Kidney (tissue), 13 donors: ENCODE measurements at regions not wholly inside any gene's neighbourhood (a gene's known extent, or its start where the extent isn't known, plus 50 kb on each side); places are given as distances from the start of the nearest gene placed in this dataset.

ENCODE experiments used
- DNase-seq, 5 donors: peaks; one replicate each; pipeline ENCODE4 v3.0.0-alpha.2; 2013 to 2020
- FAIRE-seq: peaks from 2 replicates; lab custom pipeline; 2012; peaks lifted over from hg19 to GRCh38; lab: Jason Lieb, UNC
- H3K27ac ChIP-seq, 2 donors: one replicate each; pipeline ENCODE4 v1.7.0; 2013; ENCODE audit warnings: low read depth in 2 of 2, low read length in 2 of 2, inconsistent platforms in 1 of 2
- H3K27me3 ChIP-seq: one replicate; pipeline ENCODE4 v1.7.1; 2013; ENCODE audit warnings: low read length, inconsistent platforms; ENCODE audit not compliant: control insufficient read depth, insufficient read depth
- H3K36me3 ChIP-seq, 3 donors: one replicate each; pipeline versions ENCODE4 v1.7.0 to v1.7.1; 2013; ENCODE audit warnings: low read length in 3 of 3, control low read depth in 1 of 3, inconsistent platforms in 1 of 3; ENCODE audit not compliant: insufficient read depth in 3 of 3, control insufficient read depth in 2 of 3
- H3K4me1 ChIP-seq, 3 donors: one replicate each; pipeline versions ENCODE4 v1.7.0 to v1.7.1; 2013; ENCODE audit warnings: low read length in 3 of 3, inconsistent platforms in 1 of 3, low read depth in 1 of 3; ENCODE audit not compliant: control insufficient read depth in 2 of 3, insufficient read depth in 2 of 3
- H3K4me3 ChIP-seq, 3 donors: one replicate each; pipeline versions ENCODE4 v1.7.0 to v1.8.1; 2013; ENCODE audit warnings: low read length in 3 of 3, control low read depth in 1 of 3, inconsistent platforms in 1 of 3
- H3K9ac ChIP-seq, 3 donors: one replicate each; pipeline versions ENCODE4 v1.7.0 to v1.7.1; 2013; ENCODE audit warnings: low read length in 3 of 3, control low read depth in 1 of 3, inconsistent platforms in 1 of 3
- H3K9me3 ChIP-seq, 3 donors: one replicate each; pipeline versions ENCODE4 v1.7.0 to v1.7.1; 2013; ENCODE audit warnings: low read length in 3 of 3, control low read depth in 1 of 3, inconsistent platforms in 1 of 3; ENCODE audit not compliant: control insufficient read depth in 2 of 3, insufficient read depth in 1 of 3
- intact Hi-C: fragments of 100-400 bp; cut with DNase I; formaldehyde crosslinking; loops from one replicate; pipeline ENCODE4 v1.11.1; 2022
- TF ChIP-seq, protein P1 (sequence below): IDR thresholded peaks from 3 replicates; pipeline ENCODE4 v1.5.1; 2012; ENCODE audit warnings: mild to moderate bottlenecking, moderate library complexity, borderline replicate concordance; ENCODE audit not compliant: insufficient read depth; ENCODE audit errors: extremely low read depth
- donor health status: control.
- donor health status: control.
- donor health status: control.
- donor health status: control.
- donor health status: control.
- donor health status: DM: yes; HTN: yes; CAD: no.
- donor health status: Normal renal cell carcinoma (clear cell type).

DNA sequence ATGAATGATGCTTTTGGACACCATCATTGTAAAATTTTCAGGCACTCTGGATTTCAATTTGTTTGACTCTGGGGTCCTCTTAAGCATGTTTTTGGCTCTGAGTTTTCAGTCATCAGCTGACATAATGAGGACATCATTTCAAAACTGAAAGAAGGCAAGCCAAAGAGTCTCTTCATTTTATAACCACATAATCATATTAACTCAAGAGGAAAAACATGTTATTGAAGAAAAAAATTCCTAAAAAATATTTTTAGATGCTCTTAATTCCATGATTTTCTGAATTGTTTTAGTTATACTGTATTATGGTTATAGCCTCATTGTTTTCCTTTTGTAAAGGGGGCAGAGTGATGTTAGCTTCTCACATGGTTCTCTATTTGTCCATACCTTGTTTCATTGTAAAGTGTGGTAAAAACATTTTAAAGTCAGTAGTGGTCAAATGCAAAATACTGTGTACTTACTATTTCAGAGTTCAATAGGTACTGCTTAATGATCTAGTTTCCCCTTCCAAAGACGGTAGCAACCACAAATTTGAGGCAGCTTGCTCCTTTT lies 472.1 kb downstream of the DMRT2 start:
- no peaks in the 10 kb centered on the region for H3K9me3 ChIP-seq
- no peak overlapping the region for H3K27ac ChIP-seq
- no peak overlapping the region for H3K9ac ChIP-seq
- intact Hi-C loops, result no loop called here
- H3K27me3 ChIP-seq, result no peaks in the 10 kb centered on the region
- FAIRE-seq (no peak), DNase-seq (no peak)
- TF ChIP-seq, protein P1, sequence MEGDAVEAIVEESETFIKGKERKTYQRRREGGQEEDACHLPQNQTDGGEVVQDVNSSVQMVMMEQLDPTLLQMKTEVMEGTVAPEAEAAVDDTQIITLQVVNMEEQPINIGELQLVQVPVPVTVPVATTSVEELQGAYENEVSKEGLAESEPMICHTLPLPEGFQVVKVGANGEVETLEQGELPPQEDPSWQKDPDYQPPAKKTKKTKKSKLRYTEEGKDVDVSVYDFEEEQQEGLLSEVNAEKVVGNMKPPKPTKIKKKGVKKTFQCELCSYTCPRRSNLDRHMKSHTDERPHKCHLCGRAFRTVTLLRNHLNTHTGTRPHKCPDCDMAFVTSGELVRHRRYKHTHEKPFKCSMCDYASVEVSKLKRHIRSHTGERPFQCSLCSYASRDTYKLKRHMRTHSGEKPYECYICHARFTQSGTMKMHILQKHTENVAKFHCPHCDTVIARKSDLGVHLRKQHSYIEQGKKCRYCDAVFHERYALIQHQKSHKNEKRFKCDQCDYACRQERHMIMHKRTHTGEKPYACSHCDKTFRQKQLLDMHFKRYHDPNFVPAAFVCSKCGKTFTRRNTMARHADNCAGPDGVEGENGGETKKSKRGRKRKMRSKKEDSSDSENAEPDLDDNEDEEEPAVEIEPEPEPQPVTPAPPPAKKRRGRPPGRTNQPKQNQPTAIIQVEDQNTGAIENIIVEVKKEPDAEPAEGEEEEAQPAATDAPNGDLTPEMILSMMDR, result no peak
- no peaks in the 10 kb centered on the region for H3K36me3 ChIP-seq
- no peak overlapping the region for H3K4me3 ChIP-seq
- no peaks in the 10 kb centered on the region for H3K4me1 ChIP-seq

DNA sequence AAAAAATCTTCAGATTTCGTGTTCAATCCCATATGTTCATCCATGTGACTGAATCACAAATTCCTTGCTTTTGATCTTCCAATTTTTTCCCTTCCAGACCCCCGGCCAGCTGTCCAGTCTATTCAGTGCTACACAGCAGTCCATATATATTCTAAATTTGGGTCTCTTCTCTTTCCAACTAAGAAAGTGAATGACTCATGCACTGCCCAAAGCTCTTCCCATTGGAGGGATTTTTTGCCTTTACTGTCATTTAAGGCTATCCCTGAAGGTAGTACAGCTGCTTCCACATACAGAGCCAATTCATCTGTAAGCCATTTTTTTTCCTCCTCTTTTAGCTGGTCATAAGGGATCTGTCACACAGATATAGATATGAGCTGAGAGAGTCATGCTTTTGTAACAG lies 478.3 kb downstream of the DMRT2 start:
- TF ChIP-seq, protein P1, result no peak
- DNase-seq (no peak), FAIRE-seq (no peak)
- H3K27me3 ChIP-seq, result no peaks in the 10 kb centered on the region
- H3K4me1 ChIP-seq, result no peaks in the 10 kb centered on the region
- H3K27ac ChIP-seq, result no peak overlapping the region
- no peaks in the 10 kb centered on the region for H3K9me3 ChIP-seq
- H3K9ac ChIP-seq, result no peak overlapping the region
- no peaks in the 10 kb centered on the region for H3K36me3 ChIP-seq
- intact Hi-C loops, result no loop called here
- no peak overlapping the region for H3K4me3 ChIP-seq

GRCh38 chr9:1530696-1531095 lies 480.5 kb downstream of the DMRT2 start:
- no peak overlapping the region for H3K4me3 ChIP-seq
- TF ChIP-seq, protein P1, result no peak
- intact Hi-C loops, result no loop called here
- H3K27me3 ChIP-seq, result no peaks in the 10 kb centered on the region
- no peak overlapping the region for H3K27ac ChIP-seq
- H3K9me3 ChIP-seq, result no peaks in the 10 kb centered on the region
- DNase-seq (no peak), FAIRE-seq (no peak)
- no peaks in the 10 kb centered on the region for H3K36me3 ChIP-seq
- no peak overlapping the region for H3K9ac ChIP-seq
- H3K4me1 ChIP-seq, result no peaks in the 10 kb centered on the region

DNA sequence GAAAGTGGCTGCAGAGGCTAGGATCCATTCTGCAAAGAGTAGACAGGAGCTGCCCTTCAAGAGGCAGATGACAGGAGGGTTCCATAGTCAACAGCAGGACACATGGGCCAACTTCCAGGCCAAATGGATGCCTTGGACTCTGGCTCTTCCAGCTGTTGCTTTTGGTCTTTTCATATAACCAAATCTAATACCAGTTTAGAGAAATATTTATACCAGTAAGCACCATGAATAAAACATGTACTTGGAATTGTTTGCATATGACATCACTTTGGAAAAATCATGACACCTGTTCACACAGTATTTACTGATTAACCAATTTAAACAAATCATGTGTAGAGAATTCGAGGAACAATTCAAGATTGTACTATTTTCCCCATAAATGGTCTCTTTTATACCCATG lies 481.3 kb downstream of the DMRT2 start:
- H3K27me3 ChIP-seq, result no peaks in the 10 kb centered on the region
- intact Hi-C loops, result no loop called here
- FAIRE-seq, result no peak
- H3K27ac ChIP-seq, result no peak overlapping the region
- no peak overlapping the region for H3K9ac ChIP-seq
- H3K36me3 ChIP-seq, result no peaks in the 10 kb centered on the region
- H3K4me3 ChIP-seq, result no peak overlapping the region
- TF ChIP-seq, protein P1, result no peak
- H3K4me1 ChIP-seq, result no peaks in the 10 kb centered on the region
- DNase-seq, result no peak
- no peaks in the 10 kb centered on the region for H3K9me3 ChIP-seq
